H1 (cell line): ENCODE measurements at regions not wholly inside any gene's neighbourhood (a gene's known extent, or its start where the extent isn't known, plus 50 kb on each side); places are given as distances from the start of the nearest gene placed in this dataset.

Source experiments
- CTCF ChIA-PET: fragments of 300-600 bp; sonication (Branson Sonifier 250); formaldehyde crosslinking; loops from one replicate; lab custom pipeline; 2021; ENCODE audit not compliant: partially characterized antibody; lab: Charles Lee
- POLR2A ChIA-PET: fragments of 300-600 bp; sonication (Branson Sonifier 250); formaldehyde crosslinking; loops from one replicate; lab custom pipeline; 2021; ENCODE audit warnings: inconsistent platforms; ENCODE audit not compliant: partially characterized antibody; lab: Charles Lee
- DNase-seq, 2 experiments: peaks; one replicate each; pipeline versions ENCODE4 v3.0.0 to v3.0.0-alpha.2; 2010 to 2022; ENCODE audit warnings: low spot score in 2 of 2, low read depth in 1 of 2, mixed read lengths in 1 of 2
- FAIRE-seq: peaks from 2 replicates; lab custom pipeline; 2011; peaks lifted over from hg19 to GRCh38; lab: Jason Lieb, UNC
- H2AFZ ChIP-seq: 2 replicates; pipeline ENCODE4 v1.8.1; 2012; ENCODE audit warnings: low read length, inconsistent platforms
- H2AK5ac ChIP-seq: 2 replicates; pipeline ENCODE4 v1.6.1; 2013; ENCODE audit warnings: low read depth, low read length
- H2BK120ac ChIP-seq: replicated peaks from 2 replicates; pipeline ENCODE3; 2013; ENCODE audit warnings: low read depth, low read length, inconsistent platforms
- H2BK12ac ChIP-seq: 2 replicates; pipeline ENCODE4 v1.6.1; 2013; ENCODE audit warnings: low read depth, low read length
- H2BK15ac ChIP-seq: 2 replicates; pipeline ENCODE4 v1.6.1; 2013; ENCODE audit warnings: low read length
- H2BK20ac ChIP-seq: 2 replicates; pipeline ENCODE4 v1.6.1; 2013; ENCODE audit warnings: low read length
- H2BK5ac ChIP-seq: 2 replicates; pipeline ENCODE4 v1.6.1; 2013; ENCODE audit warnings: low read depth, low read length
- H3K14ac ChIP-seq: 2 replicates; pipeline ENCODE4 v1.6.1; 2013; ENCODE audit warnings: inconsistent platforms; ENCODE audit not compliant: insufficient read length
- H3K18ac ChIP-seq: 2 replicates; pipeline ENCODE4 v1.6.1; 2013; ENCODE audit warnings: low read length; ENCODE audit errors: extremely low read depth
- H3K23ac ChIP-seq: 2 replicates; pipeline ENCODE4 v1.6.1; 2013; ENCODE audit warnings: inconsistent platforms; ENCODE audit not compliant: insufficient read length
- H3K23me2 ChIP-seq: 2 replicates; pipeline ENCODE4 v1.6.1; 2013; ENCODE audit warnings: low read depth, low read length
- H3K27ac ChIP-seq: 2 replicates; pipeline ENCODE4 v1.6.1; 2011; ENCODE audit warnings: low read depth, low read length, inconsistent platforms
- H3K27me3 ChIP-seq, 4 experiments: replicated peaks in 1 of 4; 1 replicate in 1 of 4; 2 replicates in 3 of 4; pipeline versions ENCODE4 v1.6.1 to v1.8.1; 2011 to 2013; ENCODE audit warnings: low read length in 3 of 4, mild to moderate bottlenecking in 3 of 4, inconsistent platforms in 2 of 4, mixed read lengths in 2 of 4, moderate library complexity in 1 of 4; ENCODE audit not compliant: control insufficient read depth in 3 of 4, insufficient read depth in 3 of 4; ENCODE audit errors: extremely low read depth in 1 of 4
- H3K36me3 ChIP-seq, 4 experiments: 2 replicates each; pipeline versions ENCODE4 v1.6.1 to v1.8.1; 2011 to 2013; ENCODE audit warnings: mild to moderate bottlenecking in 4 of 4, low read length in 3 of 4, moderate library complexity in 2 of 4, control low read depth in 1 of 4, inconsistent platforms in 1 of 4; ENCODE audit not compliant: insufficient read depth in 4 of 4, control insufficient read depth in 2 of 4
- H3K4ac ChIP-seq: replicated peaks from 2 replicates; pipeline ENCODE3; 2013; ENCODE audit warnings: low read length, low read depth, mixed read lengths, inconsistent platforms; ENCODE audit not compliant: insufficient read length
- H3K4me1 ChIP-seq, 4 experiments: replicated peaks in 1 of 4; 1 replicate in 1 of 4; 2 replicates in 3 of 4; pipeline versions ENCODE4 v1.6.1 to v1.8.1; 2011 to 2013; ENCODE audit warnings: low read length in 3 of 4, inconsistent platforms in 2 of 4, mixed read lengths in 1 of 4; ENCODE audit not compliant: insufficient read depth in 4 of 4, control insufficient read depth in 3 of 4
- H3K4me2 ChIP-seq, 2 experiments: 2 replicates each; pipeline versions ENCODE4 v1.6.1 to v1.8.1; 2011 to 2013; ENCODE audit warnings: low read depth in 2 of 2, low read length in 2 of 2, control low read depth in 1 of 2, inconsistent platforms in 1 of 2, mild to moderate bottlenecking in 1 of 2; ENCODE audit not compliant: insufficient read depth in 1 of 2
- H3K4me3 ChIP-seq, 4 experiments: fragments of 200-600, 300-600 bp in 1 of 4; sonication (generic), shearing (Covaris generic), sonication (Bioruptor Twin) in 1 of 4; 2 replicates each; pipeline versions ENCODE4 v1.5.1 to v1.8.1; 2011 to 2016; ENCODE audit warnings: low read length in 4 of 4, low read depth in 3 of 4, control low read depth in 2 of 4, inconsistent platforms in 2 of 4, mild to moderate bottlenecking in 2 of 4, mixed read lengths in 1 of 4, moderate library complexity in 1 of 4; ENCODE audit not compliant: insufficient read depth in 2 of 4; ENCODE audit errors: extremely low read depth in 1 of 4
- H3K56ac ChIP-seq: replicated peaks from 2 replicates; pipeline ENCODE3; 2013; ENCODE audit warnings: low read depth, mild to moderate bottlenecking, mixed read lengths, low read length, inconsistent platforms; ENCODE audit not compliant: insufficient read length
- H3K79me1 ChIP-seq: 2 replicates; pipeline ENCODE4 v1.6.1; 2013; ENCODE audit warnings: low read depth, low read length, control low read depth
- H3K79me2 ChIP-seq, 2 experiments: 2 replicates each; pipeline versions ENCODE4 v1.6.1 to v1.8.1; 2012 to 2013; ENCODE audit warnings: low read length in 2 of 2, mild to moderate bottlenecking in 2 of 2, inconsistent platforms in 1 of 2; ENCODE audit not compliant: insufficient read depth in 2 of 2, control insufficient read depth in 1 of 2
- H3K9ac ChIP-seq, 4 experiments: replicated peaks in 1 of 4; 1 replicate in 1 of 4; 2 replicates in 3 of 4; pipeline versions ENCODE4 v1.6.1 to v1.8.1; 2011 to 2013; ENCODE audit warnings: low read depth in 3 of 4, low read length in 3 of 4, control low read depth in 2 of 4, mild to moderate bottlenecking in 2 of 4, moderate library complexity in 2 of 4, inconsistent platforms in 1 of 4; ENCODE audit errors: extremely low read depth in 1 of 4
- H3K9me3 ChIP-seq, 2 experiments: 2 replicates each; pipeline versions ENCODE4 v1.6.1 to v1.8.1; 2012 to 2013; ENCODE audit warnings: mild to moderate bottlenecking in 2 of 2, moderate library complexity in 2 of 2, control low read depth in 1 of 2, inconsistent platforms in 1 of 2, low read depth in 1 of 2, low read length in 1 of 2, mixed read lengths in 1 of 2; ENCODE audit not compliant: insufficient read depth in 2 of 2
- H4K20me1 ChIP-seq, 2 experiments: replicated peaks in 1 of 2; 2 replicates each; pipeline versions ENCODE3 to v1.8.1; 2011 to 2013; ENCODE audit warnings: inconsistent platforms in 2 of 2, low read length in 2 of 2, mild to moderate bottlenecking in 1 of 2; ENCODE audit not compliant: insufficient read depth in 2 of 2, control insufficient read depth in 1 of 2
- H4K5ac ChIP-seq: 2 replicates; pipeline ENCODE4 v1.6.1; 2013; ENCODE audit warnings: low read length, low read depth, mixed read lengths, inconsistent platforms; ENCODE audit not compliant: insufficient read length
- H4K8ac ChIP-seq: 2 replicates; pipeline ENCODE4 v1.8.0; 2013; ENCODE audit warnings: mild to moderate bottlenecking, moderate library complexity, low read length, inconsistent platforms; ENCODE audit not compliant: insufficient read depth; ENCODE audit errors: extremely low read depth
- H4K91ac ChIP-seq: replicated peaks from 2 replicates; pipeline ENCODE3; 2013; ENCODE audit warnings: low read length, mixed read lengths, inconsistent platforms; ENCODE audit not compliant: insufficient read length
- CBX5 ChIP-seq: fragments of 300-800, 300-1000 bp; sonication (generic); IDR thresholded peaks from 2 replicates; pipeline ENCODE4 v1.7.1; 2016; ENCODE audit warnings: antibody characterized with exemption, low read length, low read depth
- CHD1 ChIP-seq: IDR thresholded peaks from 2 replicates; pipeline ENCODE4 v1.6.1; 2012; ENCODE audit warnings: low read depth, low read length, improper control_type of control experiment
- CTCF ChIP-seq, 3 experiments: IDR thresholded peaks; 1 replicate in 2 of 3; 2 replicates in 1 of 3; pipeline versions ENCODE4 v1.5.1 to v1.6.1; 2011; ENCODE audit warnings: low read length in 3 of 3, mild to moderate bottlenecking in 3 of 3, inconsistent platforms in 2 of 3, low read depth in 1 of 3, moderate library complexity in 1 of 3; ENCODE audit not compliant: insufficient read depth in 1 of 3; ENCODE audit errors: control extremely low read depth in 1 of 3
- FOSL1 ChIP-seq: IDR thresholded peaks from 2 replicates; pipeline ENCODE4 v1.6.1; 2011; ENCODE audit warnings: mild to moderate bottlenecking, low read depth, low read length, moderate library complexity; ENCODE audit not compliant: insufficient read depth
- JUND ChIP-seq: IDR thresholded peaks from 2 replicates; pipeline ENCODE4 v1.6.1; 2011; ENCODE audit warnings: mild to moderate bottlenecking, improper control_type of control experiment, low read length
- PHF8 ChIP-seq: fragments of 200-600 bp; sonication (generic); conservative IDR thresholded peaks from 2 replicates; pipeline ENCODE4 v1.7.1; 2012; ENCODE audit warnings: low read depth, mild to moderate bottlenecking, inconsistent platforms, low read length, moderate library complexity
- WGBS, 2 experiments: shearing (Covaris generic) in 1 of 2; methylation state at CpG; one replicate each; pipeline versions ENCODE4 v1.1.6 to v1.1.7; 2013 to 2015; ENCODE audit warnings: low lambda C conversion rate in 2 of 2, mixed read lengths in 2 of 2, inconsistent platforms in 1 of 2, low coverage in 1 of 2, missing lambda C conversion rate in 1 of 2; ENCODE audit not compliant: insufficient replicate concordance in 2 of 2, insufficient coverage in 1 of 2, insufficient read length in 1 of 2; ENCODE audit errors: extremely low coverage in 1 of 2, missing lambda C conversion rate in 1 of 2; 5-methylcytosine and 5-hydroxymethylcytosine counted together
- TF ChIP-seq, protein P1 (sequence below): IDR thresholded peaks from 2 replicates; pipeline ENCODE4 v1.6.1; 2012; ENCODE audit warnings: low read length, inconsistent platforms
- TF ChIP-seq, protein P2 (sequence below): IDR thresholded peaks from 2 replicates; pipeline ENCODE4 v1.6.1; 2011; ENCODE audit warnings: low read depth, mild to moderate bottlenecking, low read length; ENCODE audit not compliant: insufficient read depth

DNA sequence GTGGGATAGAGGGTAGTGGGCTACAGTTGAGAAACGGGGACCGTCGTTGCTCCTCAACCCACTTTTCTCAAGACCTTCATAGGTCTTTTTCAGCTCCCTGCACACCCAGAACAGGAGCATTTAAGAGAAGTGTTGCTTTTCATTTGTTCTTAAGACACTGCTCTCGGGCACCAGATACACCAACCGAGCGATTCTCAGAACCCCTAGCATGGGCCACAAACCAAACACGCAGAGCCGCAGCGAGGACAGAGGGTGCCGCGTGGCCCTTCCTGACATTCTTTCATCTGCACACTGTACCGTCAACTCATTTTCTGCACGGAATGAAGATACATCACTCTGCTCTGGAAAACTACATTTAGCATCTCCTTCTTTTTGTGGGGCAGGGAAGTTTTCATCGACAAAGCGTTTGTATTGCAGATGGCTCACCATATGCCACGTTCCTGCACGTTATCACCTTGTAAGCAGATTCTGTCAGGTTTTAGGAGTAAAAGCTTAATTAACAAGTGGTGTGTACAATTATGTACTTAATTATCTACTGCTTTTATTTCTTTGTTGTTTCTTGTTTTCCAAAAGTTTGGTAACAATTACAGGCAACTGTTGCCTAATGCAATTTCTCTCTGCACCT, 70.4 kb upstream of the MLN start:
- H2BK5ac ChIP-seq, result no peak overlapping the region
- no peak overlapping the region for H2BK12ac ChIP-seq
- H3K27ac ChIP-seq, result no peak overlapping the region
- H3K23ac ChIP-seq, result no peak overlapping the region
- no peaks in the 10 kb centered on the region; the same call in 1 of the 2 replicates for H3K23me2 ChIP-seq
- no peaks in the 10 kb centered on the region for H3K36me3 ChIP-seq
- no peaks in the 10 kb centered on the region for H4K20me1 ChIP-seq
- H4K8ac ChIP-seq, result no peak overlapping the region
- H3K4ac ChIP-seq, result no peak overlapping the region
- H3K4me3 ChIP-seq, result no peak overlapping the region
- ChIA-PET POLR2A (no interaction called here), CTCF (interaction anchor here (1.8 to 3.0 kb wide), 3 partner anchors 13 to 153 kb away, joined by 6 to 10 read pairs (median 8); no protein-coding TSS in a partner anchor)
- no peak overlapping the region for H4K5ac ChIP-seq
- no peak overlapping the region for H3K4me2 ChIP-seq
- H2BK120ac ChIP-seq, result no peak overlapping the region
- H3K27me3 ChIP-seq, result no peaks in the 10 kb centered on the region
- no peak overlapping the region for H2BK20ac ChIP-seq
- H3K9ac ChIP-seq, result no peak overlapping the region
- no peak for DNase-seq
- no peaks in the 10 kb centered on the region for H3K79me1 ChIP-seq
- H3K9me3 ChIP-seq, result no peaks in the 10 kb centered on the region
- H3K79me2 ChIP-seq, result no peaks in the 10 kb centered on the region
- no peak for FAIRE-seq
- 92% methylated on average over 17 of the region's 17 CpGs; no CpG with 5 or more reads in 1 of the 2 experiments for WGBS, 2 experiments
- no peak overlapping the region for H2AK5ac ChIP-seq
- no peak overlapping the region for H2AFZ ChIP-seq
- no peak overlapping the region for H2BK15ac ChIP-seq
- no peak overlapping the region for H3K56ac ChIP-seq
- no peak overlapping the region for H3K18ac ChIP-seq
- peaks cover 0 to 15% (median 8%) of the 10 kb centered on the region in 4 experiments; a peak in 5 of 7 replicates for H3K4me1 ChIP-seq
- H3K14ac ChIP-seq, result no peak overlapping the region
- H4K91ac ChIP-seq, result no peak overlapping the region
- no peak for TF ChIP-seq JUND
- TF ChIP-seq CBX5, result no peak
- TF ChIP-seq CHD1, result no peak
- TF ChIP-seq PHF8, result no peak
- TF ChIP-seq, protein P1, sequence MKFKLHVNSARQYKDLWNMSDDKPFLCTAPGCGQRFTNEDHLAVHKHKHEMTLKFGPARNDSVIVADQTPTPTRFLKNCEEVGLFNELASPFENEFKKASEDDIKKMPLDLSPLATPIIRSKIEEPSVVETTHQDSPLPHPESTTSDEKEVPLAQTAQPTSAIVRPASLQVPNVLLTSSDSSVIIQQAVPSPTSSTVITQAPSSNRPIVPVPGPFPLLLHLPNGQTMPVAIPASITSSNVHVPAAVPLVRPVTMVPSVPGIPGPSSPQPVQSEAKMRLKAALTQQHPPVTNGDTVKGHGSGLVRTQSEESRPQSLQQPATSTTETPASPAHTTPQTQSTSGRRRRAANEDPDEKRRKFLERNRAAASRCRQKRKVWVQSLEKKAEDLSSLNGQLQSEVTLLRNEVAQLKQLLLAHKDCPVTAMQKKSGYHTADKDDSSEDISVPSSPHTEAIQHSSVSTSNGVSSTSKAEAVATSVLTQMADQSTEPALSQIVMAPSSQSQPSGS, result no peak
- TF ChIP-seq CTCF (IDR thresholded peaks at IDR 0.05; ENCODE audit: control extremely low read depth in 1 of 3, insufficient read depth in 1 of 3, low read depth in 1 of 3, low read length in 3 of 3), result no peak
- TF ChIP-seq, protein P2, sequence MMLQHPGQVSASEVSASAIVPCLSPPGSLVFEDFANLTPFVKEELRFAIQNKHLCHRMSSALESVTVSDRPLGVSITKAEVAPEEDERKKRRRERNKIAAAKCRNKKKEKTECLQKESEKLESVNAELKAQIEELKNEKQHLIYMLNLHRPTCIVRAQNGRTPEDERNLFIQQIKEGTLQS, result no peak
- TF ChIP-seq FOSL1, result no peak
